Skeletal muscle satellite cell (primary cell): ENCODE measurements at regions not wholly inside any gene's neighbourhood (a gene's known extent, or its start where the extent isn't known, plus 50 kb on each side); places are given as distances from the start of the nearest gene placed in this dataset.

Experiments
- H3K27me3 ChIP-seq: 2 replicates; pipeline ENCODE4 v1.7.0; 2013; ENCODE audit warnings: low read length; ENCODE audit not compliant: control insufficient read depth, insufficient read depth
- H3K36me3 ChIP-seq: 2 replicates; pipeline ENCODE4 v1.7.0; 2013; ENCODE audit warnings: mild to moderate bottlenecking, control low read depth, low read length; ENCODE audit not compliant: insufficient read depth
- H3K4me1 ChIP-seq: 2 replicates; pipeline ENCODE4 v1.7.0; 2013; ENCODE audit warnings: low read length; ENCODE audit not compliant: control insufficient read depth, insufficient read depth
- H3K4me2 ChIP-seq: 2 replicates; pipeline ENCODE4 v1.7.0; 2013; ENCODE audit warnings: mild to moderate bottlenecking, low read length
- H3K4me3 ChIP-seq: 2 replicates; pipeline ENCODE4 v1.7.0; 2013; ENCODE audit warnings: low read length
- H3K9ac ChIP-seq: 2 replicates; pipeline ENCODE4 v1.7.0; 2013; ENCODE audit warnings: mild to moderate bottlenecking, low read depth, low read length, moderate library complexity
- H3K9me3 ChIP-seq: replicated peaks from 2 replicates; pipeline ENCODE4 v1.7.0; 2013; ENCODE audit warnings: mild to moderate bottlenecking, control low read depth, low read length

DNA sequence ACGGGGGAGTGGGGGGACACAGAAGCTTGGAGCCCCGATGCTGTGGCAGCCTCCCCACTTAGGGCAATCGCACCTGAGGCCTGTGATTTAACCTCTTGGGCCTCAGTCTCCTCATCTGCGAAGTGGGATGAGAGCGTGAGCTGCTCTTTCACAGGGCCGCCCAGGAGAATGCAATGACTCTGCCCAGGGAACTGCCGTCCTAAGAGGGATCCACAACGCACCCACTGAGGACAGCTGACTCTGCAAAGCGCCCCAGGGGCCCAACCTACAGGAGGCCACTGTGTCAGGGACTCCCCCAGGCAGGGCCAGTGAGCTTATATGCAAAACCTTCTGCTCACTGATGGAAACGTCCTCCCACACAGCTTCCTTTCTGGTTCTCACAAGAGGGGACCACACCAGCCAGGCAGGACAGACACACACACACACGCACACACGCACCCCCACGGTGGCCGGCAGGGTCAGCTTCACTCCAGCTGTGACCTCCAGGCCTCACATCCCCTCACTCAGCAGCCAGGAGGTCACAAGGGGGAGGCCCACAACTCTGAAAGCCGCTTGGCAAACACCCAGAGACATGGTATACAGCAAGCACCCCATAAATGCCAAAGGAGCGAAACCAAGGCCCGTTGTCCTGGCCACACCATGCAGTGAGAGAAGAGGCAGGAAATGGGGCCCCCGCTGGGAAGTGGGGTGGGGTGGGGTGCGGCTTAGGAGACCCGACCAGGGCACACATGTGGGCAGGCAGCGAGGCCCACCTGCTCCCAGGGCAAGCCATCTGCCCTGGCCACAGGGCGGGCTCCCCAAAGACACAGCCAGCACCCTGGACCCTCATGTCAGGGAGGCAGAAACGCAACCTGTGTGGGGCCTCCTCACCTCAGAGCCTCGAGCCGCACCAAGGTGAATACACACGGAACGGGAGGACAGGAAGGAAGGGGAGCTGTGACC, 73.3 kb downstream of the NCOR2 start:
- Histone ChIP-seq H3K9me3 (no peaks in the 10 kb centered on the region), H3K4me3 (no peak overlapping the region), H3K4me2 (no peak overlapping the region), H3K36me3 (peaks cover 29% of the 10 kb centered on the region), H3K9ac (no peak overlapping the region), H3K27me3 (no peaks in the 10 kb centered on the region), H3K4me1 (peaks cover 30% of the 10 kb centered on the region)

DNA sequence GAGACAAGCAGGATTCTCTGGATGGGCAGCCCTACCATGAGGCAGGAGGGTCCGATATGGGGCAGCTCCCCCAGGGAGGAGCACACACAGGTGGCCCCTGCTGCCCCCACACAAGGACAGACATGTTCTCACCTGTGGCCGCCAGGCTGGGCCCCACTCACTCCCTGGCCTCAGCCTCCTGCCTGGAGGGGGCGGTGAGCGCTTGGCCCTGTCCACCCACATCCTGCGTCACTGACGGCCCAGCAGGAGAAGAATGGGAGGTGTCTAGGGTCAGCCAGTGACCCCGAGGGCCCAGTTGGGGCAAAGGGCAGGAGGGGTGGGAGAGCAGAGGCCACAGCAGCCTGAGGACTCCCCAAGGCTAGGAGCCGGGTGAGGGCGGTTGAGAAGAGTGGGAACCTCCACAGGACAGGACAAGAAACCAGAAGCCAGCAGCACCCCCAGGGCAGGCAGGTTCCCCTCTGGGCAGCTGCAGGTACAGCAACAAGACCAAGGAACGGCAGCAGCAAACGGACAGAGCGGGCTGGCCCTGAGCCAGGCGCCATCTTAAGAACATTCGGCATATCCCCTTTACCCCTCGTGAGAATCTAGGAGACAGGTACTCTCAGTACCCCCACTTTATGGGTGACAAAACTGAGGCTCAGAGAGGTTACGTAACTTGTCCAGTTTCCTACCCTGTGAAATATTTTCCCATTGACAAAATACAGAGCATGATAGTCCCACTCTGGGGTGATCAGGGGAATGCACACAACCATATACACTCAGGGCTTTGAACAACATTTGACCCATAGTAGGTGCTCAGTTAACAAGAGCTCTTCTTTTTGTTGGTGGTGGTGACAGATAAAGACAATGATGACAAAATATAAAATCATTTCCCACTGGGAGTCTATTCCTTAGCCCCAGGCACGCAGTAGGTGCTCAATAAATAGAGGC, 74.3 kb downstream of the NCOR2 start:
- H3K36me3 ChIP-seq, result peaks cover 29% of the 10 kb centered on the region

DNA sequence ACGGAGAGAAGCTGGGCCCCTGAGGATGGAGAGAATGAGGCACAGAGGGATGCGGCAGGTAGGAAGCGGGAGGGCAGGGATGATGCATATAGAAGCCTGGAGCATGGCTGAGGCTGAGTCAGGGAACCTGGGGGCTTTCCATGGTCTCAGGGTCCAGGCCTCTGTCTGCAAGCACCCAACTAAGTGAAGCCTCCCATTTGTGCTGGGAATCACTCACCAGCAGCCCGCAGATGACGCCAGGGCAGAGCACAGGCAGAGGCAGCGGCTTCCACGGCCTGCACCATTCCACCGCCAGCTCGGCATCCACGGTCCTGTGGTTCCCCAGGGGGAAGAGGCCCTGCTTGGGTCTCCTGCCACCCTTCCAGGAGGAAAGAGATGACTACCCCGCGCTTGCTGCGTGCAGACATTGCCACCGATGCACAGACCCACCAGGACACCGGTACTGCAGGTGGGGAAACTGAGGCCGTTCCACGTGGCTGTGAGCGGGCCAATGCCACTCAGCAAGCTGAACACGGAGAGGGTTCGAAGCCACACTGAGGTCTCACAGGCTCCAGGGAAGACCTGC, 75.5 kb downstream of the NCOR2 start:
- Histone ChIP-seq H3K27me3 (no peaks in the 10 kb centered on the region), H3K36me3 (peaks cover 29% of the 10 kb centered on the region), H3K9me3 (no peaks in the 10 kb centered on the region), H3K4me1 (peaks cover 9% of the 10 kb centered on the region), H3K9ac (no peak overlapping the region), H3K4me3 (no peak overlapping the region), H3K4me2 (no peak overlapping the region)

More for the DNA sequence above, 74.3 kb downstream of the NCOR2 start:
- Histone ChIP-seq H3K4me2 (no peak overlapping the region), H3K9ac (no peak overlapping the region), H3K4me3 (no peak overlapping the region), H3K4me1 (peaks cover 21% of the 10 kb centered on the region), H3K9me3 (no peaks in the 10 kb centered on the region), H3K27me3 (no peaks in the 10 kb centered on the region)

DNA sequence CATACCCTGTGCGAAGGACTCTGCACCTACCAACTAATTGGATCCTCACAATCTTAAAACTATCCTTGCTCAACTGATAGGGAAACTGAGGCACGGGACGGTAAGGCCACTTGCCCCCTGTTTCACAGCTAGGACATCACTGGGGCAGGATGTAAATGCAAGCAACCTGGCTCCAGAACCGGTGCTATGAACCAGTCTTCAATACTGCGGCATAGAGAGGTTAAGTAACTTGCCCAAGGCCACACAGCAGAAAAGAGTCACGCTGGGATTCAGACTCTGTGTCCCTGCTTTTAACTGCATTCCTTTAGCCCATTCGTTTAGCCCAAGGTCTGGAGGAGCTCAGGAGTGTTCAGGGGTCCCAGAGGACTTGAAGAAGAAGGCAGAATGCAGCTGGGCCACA, 76.1 kb downstream of the NCOR2 start:
- peaks cover 29% of the 10 kb centered on the region for H3K36me3 ChIP-seq
- no peaks in the 10 kb centered on the region for H3K27me3 ChIP-seq
- H3K9me3 ChIP-seq, result no peaks in the 10 kb centered on the region
- no peak overlapping the region for H3K4me3 ChIP-seq
- no peak overlapping the region for H3K9ac ChIP-seq
- peaks cover 2% of the 10 kb centered on the region for H3K4me1 ChIP-seq
- no peak overlapping the region for H3K4me2 ChIP-seq

DNA sequence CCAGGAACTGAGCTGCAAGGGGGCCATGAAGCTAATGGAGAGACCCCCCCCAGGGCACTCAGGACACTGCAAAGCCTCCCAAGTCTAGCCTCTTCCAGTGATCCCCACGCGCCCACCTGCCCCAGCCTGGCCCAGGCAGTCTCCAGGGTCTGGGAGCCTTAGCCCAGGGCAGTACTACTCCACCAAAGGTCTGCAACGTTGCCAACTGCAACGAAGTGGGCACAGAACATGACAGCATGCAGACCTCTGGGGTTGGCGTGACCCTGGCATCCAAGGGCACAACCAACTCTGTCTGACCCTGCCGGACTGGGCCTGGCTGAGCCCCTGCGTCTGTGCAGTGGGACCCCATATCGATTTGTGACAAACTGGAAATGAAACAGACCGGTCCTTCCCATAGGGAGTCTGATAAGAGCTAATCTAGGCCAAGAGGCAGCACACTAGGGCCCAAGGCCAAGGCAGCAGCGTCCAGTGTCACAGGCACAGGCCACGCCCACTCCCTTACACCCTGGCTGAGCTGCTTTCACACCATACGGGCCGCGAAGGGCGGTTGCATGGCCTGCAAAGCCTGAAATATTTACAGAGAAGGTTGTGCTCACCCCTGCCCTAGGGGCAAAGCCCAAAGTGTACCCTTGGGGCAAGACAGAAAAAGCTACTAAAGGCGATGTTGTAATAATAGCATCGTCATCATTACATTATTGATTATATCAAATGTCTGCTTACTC, 76.7 kb downstream of the NCOR2 start:
- Histone ChIP-seq H3K4me3 (no peak overlapping the region), H3K4me2 (no peak overlapping the region), H3K27me3 (no peaks in the 10 kb centered on the region), H3K36me3 (peaks cover 29% of the 10 kb centered on the region), H3K4me1 (no peaks in the 10 kb centered on the region), H3K9me3 (no peaks in the 10 kb centered on the region), H3K9ac (no peak overlapping the region)

DNA sequence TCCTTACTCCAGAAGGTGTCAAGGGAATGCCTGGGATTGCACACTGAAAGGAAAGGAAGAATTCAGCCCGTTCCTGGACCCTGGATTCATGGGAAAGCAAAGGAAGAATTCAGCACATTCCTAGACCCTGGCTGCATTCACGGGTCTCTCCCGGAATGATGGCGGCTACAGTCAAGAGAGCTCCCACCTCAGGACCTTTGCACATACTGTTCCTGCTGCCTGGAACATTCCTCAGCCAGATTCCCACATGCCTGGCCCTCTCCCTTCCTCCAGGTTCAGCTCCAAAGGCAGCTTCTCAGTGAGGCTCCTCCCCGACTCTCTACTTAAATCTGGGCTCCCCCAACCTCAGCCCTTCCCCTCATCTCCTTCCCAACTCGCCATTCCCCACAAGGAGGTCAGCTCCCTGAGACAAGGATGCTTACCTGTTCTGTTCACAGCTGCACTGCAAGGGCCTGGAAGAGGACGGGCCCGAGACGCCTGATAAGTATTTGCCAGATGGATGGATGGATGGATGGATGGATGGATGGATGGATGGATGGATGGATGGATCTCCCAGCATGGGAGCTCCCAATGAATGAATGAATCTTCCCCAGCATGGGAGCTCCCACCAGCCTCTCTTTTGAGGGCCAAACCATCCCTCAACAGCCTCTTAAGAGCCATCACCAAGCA, 77.4 kb downstream of the NCOR2 start:
- no peak overlapping the region for H3K4me2 ChIP-seq
- H3K4me1 ChIP-seq, result no peaks in the 10 kb centered on the region
- H3K27me3 ChIP-seq, result no peaks in the 10 kb centered on the region
- H3K36me3 ChIP-seq, result peaks cover 31% of the 10 kb centered on the region
- no peak overlapping the region for H3K4me3 ChIP-seq
- H3K9me3 ChIP-seq, result no peaks in the 10 kb centered on the region
- H3K9ac ChIP-seq, result no peak overlapping the region

DNA sequence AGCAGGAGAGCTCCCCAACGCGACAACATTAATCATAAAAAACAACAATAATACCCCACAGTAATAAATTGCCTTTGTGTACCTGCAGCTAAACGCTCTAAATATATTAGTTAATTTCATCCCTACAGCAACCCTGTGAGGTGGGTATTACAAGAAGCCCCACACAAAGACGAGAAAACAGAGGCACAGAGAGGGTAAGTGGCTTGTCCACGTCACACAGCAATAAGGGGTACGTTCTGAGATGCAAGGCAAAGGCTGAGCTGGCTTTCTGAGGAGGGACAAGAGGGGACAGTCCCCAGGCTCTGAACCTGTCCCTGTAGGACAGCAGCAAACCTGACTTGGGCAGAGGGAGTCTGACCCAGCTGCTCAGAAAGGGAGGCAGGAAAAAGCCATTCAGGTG, 78.2 kb downstream of the NCOR2 start:
- no peaks in the 10 kb centered on the region for H3K27me3 ChIP-seq
- H3K9ac ChIP-seq, result no peak overlapping the region
- H3K4me3 ChIP-seq, result no peak overlapping the region
- H3K36me3 ChIP-seq, result peaks cover 34% of the 10 kb centered on the region
- no peak overlapping the region for H3K4me2 ChIP-seq
- H3K9me3 ChIP-seq, result no peaks in the 10 kb centered on the region
- H3K4me1 ChIP-seq, result no peaks in the 10 kb centered on the region

DNA sequence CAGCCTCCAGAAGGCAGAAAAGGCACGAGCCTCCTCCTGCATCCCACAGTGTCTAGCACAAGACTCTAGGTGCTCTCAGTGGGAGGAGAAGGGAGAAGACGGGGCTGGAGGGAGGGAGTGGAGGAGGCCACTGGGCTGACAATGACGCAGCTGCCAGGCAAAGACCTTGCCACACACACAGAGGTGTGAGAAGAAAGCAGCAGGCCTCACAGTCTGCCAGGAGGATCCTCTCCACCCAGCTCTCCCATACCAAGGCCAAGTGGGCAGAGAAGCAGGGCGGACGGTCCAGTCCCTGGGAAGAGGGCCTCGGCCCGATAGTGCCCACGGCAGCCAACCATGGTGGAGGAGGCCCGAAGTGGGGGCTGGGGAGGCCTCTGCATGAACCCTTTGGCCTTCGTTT, 78.9 kb downstream of the NCOR2 start:
- Histone ChIP-seq H3K9ac (no peak overlapping the region), H3K9me3 (no peaks in the 10 kb centered on the region), H3K4me3 (no peak overlapping the region), H3K36me3 (peaks cover 34% of the 10 kb centered on the region), H3K27me3 (no peaks in the 10 kb centered on the region), H3K4me1 (no peaks in the 10 kb centered on the region), H3K4me2 (no peak overlapping the region)

DNA sequence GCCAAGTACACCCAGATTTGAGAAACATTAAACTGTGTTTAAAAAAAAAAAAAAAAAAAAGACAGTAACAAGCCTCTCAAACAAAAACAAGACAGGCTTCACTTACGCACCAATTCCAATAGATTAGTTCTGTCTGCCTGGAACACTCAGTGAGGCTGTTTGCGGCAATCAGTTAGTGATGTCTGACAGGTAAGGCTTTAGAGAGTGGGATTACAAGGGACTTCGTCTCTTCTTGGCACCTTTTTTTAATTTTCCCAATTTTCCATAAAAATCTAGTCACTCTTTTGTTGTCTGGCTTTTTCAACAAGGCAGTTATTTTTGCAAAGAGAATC, 79.6 kb downstream of the NCOR2 start:
- Histone ChIP-seq H3K4me1 (no peaks in the 10 kb centered on the region), H3K9ac (no peak overlapping the region), H3K9me3 (no peaks in the 10 kb centered on the region), H3K36me3 (peaks cover 37% of the 10 kb centered on the region), H3K4me3 (no peak overlapping the region), H3K4me2 (no peak overlapping the region), H3K27me3 (no peaks in the 10 kb centered on the region)

DNA sequence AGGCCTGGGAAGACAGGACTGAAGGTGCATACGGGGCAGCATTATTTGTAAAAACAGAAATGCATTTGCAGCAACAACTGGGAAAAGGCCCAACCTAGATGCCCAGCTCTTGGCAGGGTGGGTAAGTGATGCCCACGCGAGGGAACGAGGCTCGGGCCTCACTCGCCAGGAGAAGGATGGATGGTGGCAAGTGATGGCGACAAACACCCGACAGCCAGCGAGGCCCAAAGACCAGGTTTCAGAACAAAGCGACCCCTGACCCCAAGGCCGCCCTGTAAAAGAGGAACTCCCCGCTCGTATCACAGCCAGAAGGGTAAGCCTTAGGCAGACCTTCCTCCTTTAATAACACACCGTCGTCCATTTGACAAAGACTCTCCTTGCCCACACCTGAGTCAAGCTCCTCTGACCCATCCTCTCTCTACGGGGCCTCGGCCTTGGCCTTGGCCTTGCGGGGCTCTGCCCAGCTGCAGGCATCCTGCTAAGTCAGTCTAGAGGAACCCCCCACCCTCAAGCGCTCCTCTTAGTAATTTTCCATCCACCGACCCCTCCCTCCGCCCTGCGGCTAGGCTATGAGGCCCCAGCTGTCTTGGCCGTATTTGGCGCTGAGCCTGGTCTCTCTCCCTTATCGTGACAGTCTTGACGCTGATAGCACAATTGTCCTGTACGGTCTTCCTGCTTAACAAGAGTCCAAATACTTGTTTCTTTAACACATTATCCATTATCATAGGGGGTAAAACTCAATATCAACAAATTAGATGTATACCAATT, 80.2 kb downstream of the NCOR2 start:
- H3K27me3 ChIP-seq, result no peaks in the 10 kb centered on the region
- H3K4me1 ChIP-seq, result no peaks in the 10 kb centered on the region
- no peaks in the 10 kb centered on the region for H3K9me3 ChIP-seq
- H3K4me2 ChIP-seq, result no peak overlapping the region
- no peak overlapping the region for H3K4me3 ChIP-seq
- H3K36me3 ChIP-seq, result peaks cover 39% of the 10 kb centered on the region
- H3K9ac ChIP-seq, result no peak overlapping the region
